ENCODE measurements at regions not wholly inside any gene's neighbourhood (a gene's known extent, or its start where the extent isn't known, plus 50 kb on each side); places are given as distances from the start of the nearest gene placed in this dataset.

GRCh38 chr12:38515912-38516311 lies 199.3 kb downstream of the ALG10B start:
- Histone ChIP-seq H3K27ac (ENCODE audit: low read depth in 2 of 2, low read length in 2 of 2) (no peak overlapping the region), H3K4me3 (ENCODE audit: low read length in 3 of 3) (no peak overlapping the region), H3K9ac (ENCODE audit: low read length in 3 of 3) (no peak overlapping the region), H3K36me3 (ENCODE audit: control insufficient read depth in 2 of 3, insufficient read depth in 3 of 3, low read length in 3 of 3) (no peaks in the 10 kb centered on the region), H3K27me3 (ENCODE audit: control insufficient read depth, insufficient read depth, low read length) (no peaks in the 10 kb centered on the region), H3K9me3 (ENCODE audit: control insufficient read depth in 2 of 3, insufficient read depth in 1 of 3, low read length in 3 of 3) (no peaks in the 10 kb centered on the region), H3K4me1 (ENCODE audit: control insufficient read depth in 2 of 3, insufficient read depth in 2 of 3, low read depth in 1 of 3, low read length in 3 of 3) (no peaks in the 10 kb centered on the region)
- DNase-seq = peak in 1 of 5 donors; percentile 2
- no peak for TF ChIP-seq CTCF (IDR thresholded peaks at IDR 0.05; ENCODE audit: borderline replicate concordance, extremely low read depth, insufficient read depth)
- FAIRE-seq = peak; percentile 55
- intact Hi-C loops (cut with DNase I) = no loop called here

- DNase-seq (no peak), FAIRE-seq (no peak)
- intact Hi-C loops (cut with DNase I) = no loop called here
- Histone ChIP-seq H3K4me1 (ENCODE audit: control insufficient read depth in 2 of 3, insufficient read depth in 2 of 3, low read depth in 1 of 3, low read length in 3 of 3) (no peaks in the 10 kb centered on the region), H3K27me3 (ENCODE audit: control insufficient read depth, insufficient read depth, low read length) (no peaks in the 10 kb centered on the region), H3K9ac (ENCODE audit: low read length in 3 of 3) (no peak overlapping the region), H3K9me3 (ENCODE audit: control insufficient read depth in 2 of 3, insufficient read depth in 1 of 3, low read length in 3 of 3) (no peaks in the 10 kb centered on the region), H3K36me3 (ENCODE audit: control insufficient read depth in 2 of 3, insufficient read depth in 3 of 3, low read length in 3 of 3) (no peaks in the 10 kb centered on the region), H3K27ac (ENCODE audit: low read depth in 2 of 2, low read length in 2 of 2) (no peak overlapping the region), H3K4me3 (ENCODE audit: low read length in 3 of 3) (no peak overlapping the region)
- no peak for TF ChIP-seq CTCF (IDR thresholded peaks at IDR 0.05; ENCODE audit: borderline replicate concordance, extremely low read depth, insufficient read depth)
Measured at GRCh38 chr12:38516418-38516817, 199.8 kb downstream of the ALG10B start.

- Histone ChIP-seq H3K9ac (ENCODE audit: low read length in 3 of 3) (no peak overlapping the region), H3K9me3 (ENCODE audit: control insufficient read depth in 2 of 3, insufficient read depth in 1 of 3, low read length in 3 of 3) (no peaks in the 10 kb centered on the region), H3K27me3 (ENCODE audit: control insufficient read depth, insufficient read depth, low read length) (no peaks in the 10 kb centered on the region), H3K27ac (ENCODE audit: low read depth in 2 of 2, low read length in 2 of 2) (no peak overlapping the region), H3K4me1 (ENCODE audit: control insufficient read depth in 2 of 3, insufficient read depth in 2 of 3, low read depth in 1 of 3, low read length in 3 of 3) (no peaks in the 10 kb centered on the region), H3K36me3 (ENCODE audit: control insufficient read depth in 2 of 3, insufficient read depth in 3 of 3, low read length in 3 of 3) (no peaks in the 10 kb centered on the region), H3K4me3 (ENCODE audit: low read length in 3 of 3) (no peak overlapping the region)
- FAIRE-seq (no peak), DNase-seq (no peak)
- intact Hi-C loops (cut with DNase I) = no loop called here
- TF ChIP-seq CTCF (IDR thresholded peaks at IDR 0.05; ENCODE audit: borderline replicate concordance, extremely low read depth, insufficient read depth) = no peak
Measured at GRCh38 chr12:38523920-38524319, 207.3 kb downstream of the ALG10B start.

- Histone ChIP-seq H3K27me3 (ENCODE audit: control insufficient read depth, insufficient read depth, low read length) (no peaks in the 10 kb centered on the region), H3K27ac (ENCODE audit: low read depth in 2 of 2, low read length in 2 of 2) (no peak overlapping the region), H3K4me1 (ENCODE audit: control insufficient read depth in 2 of 3, insufficient read depth in 2 of 3, low read depth in 1 of 3, low read length in 3 of 3) (no peaks in the 10 kb centered on the region), H3K9ac (ENCODE audit: low read length in 3 of 3) (no peak overlapping the region), H3K36me3 (ENCODE audit: control insufficient read depth in 2 of 3, insufficient read depth in 3 of 3, low read length in 3 of 3) (no peaks in the 10 kb centered on the region), H3K9me3 (ENCODE audit: control insufficient read depth in 2 of 3, insufficient read depth in 1 of 3, low read length in 3 of 3) (no peaks in the 10 kb centered on the region), H3K4me3 (ENCODE audit: low read length in 3 of 3) (no peak overlapping the region)
- FAIRE-seq (no peak), DNase-seq (no peak)
- intact Hi-C loops (cut with DNase I) = no loop called here
- no peak for TF ChIP-seq CTCF (IDR thresholded peaks at IDR 0.05; ENCODE audit: borderline replicate concordance, extremely low read depth, insufficient read depth)
Measured at GRCh38 chr12:38527631-38528030, 211.1 kb downstream of the ALG10B start.
